ENCODE measurements at regions not wholly inside any gene's neighbourhood (a gene's known extent, or its start where the extent isn't known, plus 50 kb on each side); places are given as distances from the start of the nearest gene placed in this dataset.

GRCh38 chr19:31470952-31471351 lies 121.7 kb upstream of the TSHZ3 start:
- TF ChIP-seq, protein P1, sequence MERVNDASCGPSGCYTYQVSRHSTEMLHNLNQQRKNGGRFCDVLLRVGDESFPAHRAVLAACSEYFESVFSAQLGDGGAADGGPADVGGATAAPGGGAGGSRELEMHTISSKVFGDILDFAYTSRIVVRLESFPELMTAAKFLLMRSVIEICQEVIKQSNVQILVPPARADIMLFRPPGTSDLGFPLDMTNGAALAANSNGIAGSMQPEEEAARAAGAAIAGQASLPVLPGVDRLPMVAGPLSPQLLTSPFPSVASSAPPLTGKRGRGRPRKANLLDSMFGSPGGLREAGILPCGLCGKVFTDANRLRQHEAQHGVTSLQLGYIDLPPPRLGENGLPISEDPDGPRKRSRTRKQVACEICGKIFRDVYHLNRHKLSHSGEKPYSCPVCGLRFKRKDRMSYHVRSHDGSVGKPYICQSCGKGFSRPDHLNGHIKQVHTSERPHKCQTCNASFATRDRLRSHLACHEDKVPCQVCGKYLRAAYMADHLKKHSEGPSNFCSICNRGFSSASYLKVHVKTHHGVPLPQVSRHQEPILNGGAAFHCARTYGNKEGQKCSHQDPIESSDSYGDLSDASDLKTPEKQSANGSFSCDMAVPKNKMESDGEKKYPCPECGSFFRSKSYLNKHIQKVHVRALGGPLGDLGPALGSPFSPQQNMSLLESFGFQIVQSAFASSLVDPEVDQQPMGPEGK (CRISPR knock-in tag; IDR thresholded peaks at IDR 0.05; ENCODE audit: borderline replicate concordance), result no peak
- TF ChIP-seq TOX (CRISPR knock-in tag; IDR thresholded peaks at IDR 0.05; ENCODE audit: borderline replicate concordance), result no peak
- no peak for TF ChIP-seq ZFP3 (CRISPR knock-in tag; IDR thresholded peaks at IDR 0.05)
- no peak for TF ChIP-seq ZNF8 (CRISPR knock-in tag; IDR thresholded peaks at IDR 0.05)
- TF ChIP-seq CREB5 (CRISPR knock-in tag; IDR thresholded peaks at IDR 0.05; ENCODE audit: low read depth), result no peak
- TF ChIP-seq ZC3H10 (CRISPR knock-in tag; IDR thresholded peaks at IDR 0.05), result no peak
- no peak for TF ChIP-seq BACH2 (CRISPR knock-in tag; IDR thresholded peaks at IDR 0.05; ENCODE audit: borderline replicate concordance)
- TF ChIP-seq ARNTL (CRISPR knock-in tag; IDR thresholded peaks at IDR 0.05; ENCODE audit: borderline replicate concordance, low read depth), result no peak
- no peak for TF ChIP-seq TCF4 (CRISPR knock-in tag; IDR thresholded peaks at IDR 0.05; ENCODE audit: borderline replicate concordance)
- TF ChIP-seq RARB (CRISPR knock-in tag; IDR thresholded peaks at IDR 0.05), result no peak
- TF ChIP-seq, protein P2, sequence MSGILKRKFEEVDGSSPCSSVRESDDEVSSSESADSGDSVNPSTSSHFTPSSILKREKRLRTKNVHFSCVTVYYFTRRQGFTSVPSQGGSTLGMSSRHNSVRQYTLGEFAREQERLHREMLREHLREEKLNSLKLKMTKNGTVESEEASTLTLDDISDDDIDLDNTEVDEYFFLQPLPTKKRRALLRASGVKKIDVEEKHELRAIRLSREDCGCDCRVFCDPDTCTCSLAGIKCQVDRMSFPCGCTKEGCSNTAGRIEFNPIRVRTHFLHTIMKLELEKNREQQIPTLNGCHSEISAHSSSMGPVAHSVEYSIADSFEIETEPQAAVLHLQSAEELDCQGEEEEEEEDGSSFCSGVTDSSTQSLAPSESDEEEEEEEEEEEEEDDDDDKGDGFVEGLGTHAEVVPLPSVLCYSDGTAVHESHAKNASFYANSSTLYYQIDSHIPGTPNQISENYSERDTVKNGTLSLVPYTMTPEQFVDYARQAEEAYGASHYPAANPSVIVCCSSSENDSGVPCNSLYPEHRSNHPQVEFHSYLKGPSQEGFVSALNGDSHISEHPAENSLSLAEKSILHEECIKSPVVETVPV (CRISPR knock-in tag; IDR thresholded peaks at IDR 0.05), result no peak
- no peak for TF ChIP-seq POU6F1 (CRISPR knock-in tag; IDR thresholded peaks at IDR 0.05; ENCODE audit: borderline replicate concordance, low read depth)
